ENCODE measurements at regions not wholly inside any gene's neighbourhood (a gene's known extent, or its start where the extent isn't known, plus 50 kb on each side); places are given as distances from the start of the nearest gene placed in this dataset.

GRCh38 chr10:88154596-88155250 is 291.3 kb downstream of the PTEN start:
- Histone ChIP-seq H3K9me3 (no peaks in the 10 kb centered on the region), H3K27ac (no peak overlapping the region), H3K4me1 (peaks cover 4 to 14% (median 8%) of the 10 kb centered on the region in 4 donors), H3K27me3 (no peaks in the 10 kb centered on the region), H3K4me3 (no peak overlapping the region), H3K36me3 (no peaks in the 10 kb centered on the region)
- ATAC-seq (ENCODE audit: low FRiP score in 2 of 2) (no peak), DNase-seq (no peak)
- 79 to 85% methylated on average over 6 of the region's 6 CpGs for WGBS, 2 donors
- no peak for TF ChIP-seq POLR2AphosphoS5 (IDR thresholded peaks at IDR 0.05)
- TF ChIP-seq POLR2A (IDR thresholded peaks at IDR 0.05), result no peak
- TF ChIP-seq EP300 (IDR thresholded peaks at IDR 0.05), result no peak
- no peak for TF ChIP-seq CTCF (IDR thresholded peaks at IDR 0.05)

- Histone ChIP-seq H3K27me3 (no peaks in the 10 kb centered on the region), H3K36me3 (no peaks in the 10 kb centered on the region), H3K27ac (no peak overlapping the region), H3K4me1 (peaks cover 4 to 14% (median 8%) of the 10 kb centered on the region in 4 donors), H3K9me3 (no peaks in the 10 kb centered on the region), H3K4me3 (no peak overlapping the region)
- TF ChIP-seq CTCF (IDR thresholded peaks at IDR 0.05) (no peak), EP300 (IDR thresholded peaks at IDR 0.05) (no peak), POLR2AphosphoS5 (IDR thresholded peaks at IDR 0.05) (no peak), POLR2A (IDR thresholded peaks at IDR 0.05) (no peak)
- 92 to 93% methylated on average over 1 of the region's 1 CpG for WGBS, 2 donors
- DNase-seq, result no peak
- ATAC-seq (ENCODE audit: low FRiP score in 2 of 2), result no peak
Observed at GRCh38 chr10:88156341-88156740, 292.9 kb downstream of the PTEN start.

- 37 to 41% methylated on average over 2 of the region's 2 CpGs for WGBS, 2 donors
- peak overlapping the region in 1 of 4 donors; percentile 62 for H3K27ac ChIP-seq
Observed at GRCh38 chr10:88157981-88158465, 294.6 kb downstream of the PTEN start.

GRCh38 chr10:88158526-88159122 is 295.2 kb downstream of the PTEN start:
- DNase-seq (no peak), ATAC-seq (ENCODE audit: low FRiP score in 2 of 2) (no peak)
- no peaks in the 10 kb centered on the region for H3K27me3 ChIP-seq
- TF ChIP-seq POLR2AphosphoS5 (IDR thresholded peaks at IDR 0.05) (no peak), CTCF (IDR thresholded peaks at IDR 0.05) (no peak)
- peaks cover 4 to 14% (median 8%) of the 10 kb centered on the region in 4 donors for H3K4me1 ChIP-seq
- no peaks in the 10 kb centered on the region for H3K9me3 ChIP-seq
- no peaks in the 10 kb centered on the region for H3K36me3 ChIP-seq
- 59 to 60% methylated on average over 3 of the region's 3 CpGs for WGBS, 2 donors
- H3K27ac ChIP-seq, result peak overlapping the region in 1 of 4 donors; percentile 14
- H3K4me3 ChIP-seq, result no peak overlapping the region

More at GRCh38 chr10:88157981-88158465, 294.6 kb downstream of the PTEN start:
- peaks cover 4 to 14% (median 8%) of the 10 kb centered on the region in 4 donors for H3K4me1 ChIP-seq
- no peak overlapping the region for H3K4me3 ChIP-seq
- no peaks in the 10 kb centered on the region for H3K9me3 ChIP-seq
- no peaks in the 10 kb centered on the region for H3K27me3 ChIP-seq
- DNase-seq (no peak), ATAC-seq (ENCODE audit: low FRiP score in 2 of 2) (peak in 1 of 2 donors; percentile 86)
- TF ChIP-seq EP300 (IDR thresholded peaks at IDR 0.05) (no peak), POLR2A (IDR thresholded peaks at IDR 0.05) (no peak), CTCF (IDR thresholded peaks at IDR 0.05) (no peak), POLR2AphosphoS5 (IDR thresholded peaks at IDR 0.05) (no peak)
- no peaks in the 10 kb centered on the region for H3K36me3 ChIP-seq
